ENCODE measurements at regions not wholly inside any gene's neighbourhood (a gene's known extent, or its start where the extent isn't known, plus 50 kb on each side); places are given as distances from the start of the nearest gene placed in this dataset.

GRCh38 chr20:52490711-52491430, 299.3 kb upstream of the ZFP64 start:
- DNase-seq (ENCODE audit: low read depth) = peak; percentile 90
- no peak overlapping the region for H3K4me3 ChIP-seq (ENCODE audit: low read depth, low read length)
- TF ChIP-seq CTCF (IDR thresholded peaks at IDR 0.05; ENCODE audit: insufficient read depth, low read depth, low read length) = no peak

DNA sequence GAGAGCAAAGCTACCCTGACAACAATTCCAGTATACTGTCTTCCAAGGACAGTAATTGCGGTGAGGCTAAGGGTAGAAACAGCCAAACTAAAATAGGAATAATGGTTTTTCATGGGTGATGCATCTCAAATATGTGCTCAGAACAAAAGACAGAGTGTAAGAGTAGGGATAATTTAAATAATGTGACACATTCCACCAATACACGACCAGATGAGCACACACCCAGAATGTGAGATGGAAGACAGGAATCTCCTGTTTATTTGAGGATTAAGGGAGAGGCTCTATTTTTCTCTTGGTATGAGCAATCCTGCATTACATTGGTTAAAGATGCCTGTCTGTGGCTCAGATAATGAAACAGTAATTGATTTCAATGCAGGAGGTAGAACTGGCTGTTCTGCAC, 292.9 kb upstream of the ZFP64 start:
- DNase-seq (ENCODE audit: low read depth) = peak; percentile 55

DNA sequence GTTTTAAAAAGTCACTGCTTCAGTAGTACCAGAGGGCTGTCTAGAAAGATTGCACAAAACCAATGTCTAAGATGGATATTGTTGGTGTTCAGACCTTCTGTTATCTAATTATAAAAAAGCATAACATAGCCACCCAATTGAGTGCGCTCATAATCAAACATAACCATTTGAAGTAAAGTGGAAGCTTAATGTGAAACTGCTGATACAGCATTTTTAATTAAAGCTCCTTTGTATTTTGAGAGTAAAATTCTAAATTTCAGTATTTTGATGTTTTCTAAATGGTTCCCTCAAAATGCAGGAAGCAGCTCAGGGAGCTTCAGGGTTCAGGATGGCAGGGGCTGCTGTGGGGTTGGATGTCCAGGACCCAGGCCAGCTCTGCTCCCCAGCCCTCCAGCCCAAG, 291.8 kb upstream of the ZFP64 start:
- no peak for TF ChIP-seq CTCF (IDR thresholded peaks at IDR 0.05; ENCODE audit: insufficient read depth, low read depth, low read length)
- DNase-seq (ENCODE audit: low read depth) = no peak
- no peak overlapping the region for H3K4me3 ChIP-seq (ENCODE audit: low read depth, low read length)

More for the DNA sequence above, 292.9 kb upstream of the ZFP64 start:
- no peak overlapping the region for H3K4me3 ChIP-seq (ENCODE audit: low read depth, low read length)
- no peak for TF ChIP-seq CTCF (IDR thresholded peaks at IDR 0.05; ENCODE audit: insufficient read depth, low read depth, low read length)

DNA sequence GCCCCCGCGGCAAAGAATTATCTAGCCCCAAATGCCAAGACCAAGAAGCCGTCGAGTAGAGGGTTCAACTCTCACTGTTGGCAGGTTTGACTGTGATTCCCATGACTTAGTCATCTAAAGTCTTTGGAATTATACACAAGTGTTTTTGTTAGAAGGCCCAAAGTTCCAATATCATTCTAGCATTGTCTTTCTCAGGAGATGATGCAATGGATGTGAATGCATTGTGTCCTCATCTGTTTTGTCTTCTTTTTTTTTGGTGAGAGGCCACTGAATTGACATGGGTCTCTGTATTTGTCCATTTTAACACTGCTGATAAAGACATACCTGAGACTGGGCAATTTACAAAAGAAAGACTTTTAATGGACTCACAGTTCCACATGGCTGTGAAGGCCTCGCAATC, 290.5 kb upstream of the ZFP64 start:
- no peak for TF ChIP-seq CTCF (IDR thresholded peaks at IDR 0.05; ENCODE audit: insufficient read depth, low read depth, low read length)
- no peak for DNase-seq (ENCODE audit: low read depth)
- H3K4me3 ChIP-seq (ENCODE audit: low read depth, low read length) = no peak overlapping the region

- peak; percentile 83 for DNase-seq (ENCODE audit: low read depth)
- no peak for TF ChIP-seq CTCF (IDR thresholded peaks at IDR 0.05; ENCODE audit: insufficient read depth, low read depth, low read length)
- H3K4me3 ChIP-seq (ENCODE audit: low read depth, low read length) = no peak overlapping the region
Measured at GRCh38 chr20:52481443-52481842, 289.9 kb upstream of the ZFP64 start.

- TF ChIP-seq CTCF (IDR thresholded peaks at IDR 0.05; ENCODE audit: insufficient read depth, low read depth, low read length) = no peak
- H3K4me3 ChIP-seq (ENCODE audit: low read depth, low read length) = no peak overlapping the region
- peak; percentile 12 for DNase-seq (ENCODE audit: low read depth)
Measured at GRCh38 chr20:52476074-52476750, 284.6 kb upstream of the ZFP64 start.
